KOPT-K1 (cell line): ENCODE measurements at regions not wholly inside any gene's neighbourhood (a gene's known extent, or its start where the extent isn't known, plus 50 kb on each side); places are given as distances from the start of the nearest gene placed in this dataset.

Experiments used
- H3K27ac ChIP-seq: fragments of 200-600 bp; sonication (generic); 2 replicates; pipeline ENCODE4 v1.5.1; 2016; ENCODE audit warnings: antibody characterized with exemption, mild to moderate bottlenecking, low read depth, low read length; ENCODE audit not compliant: poor library complexity, severe bottlenecking
- H3K36me3 ChIP-seq: fragments of 200-600 bp; sonication (generic); 2 replicates; pipeline ENCODE4 v1.5.1; 2017; ENCODE audit warnings: antibody characterized with exemption, mild to moderate bottlenecking, low read length, moderate library complexity; ENCODE audit not compliant: insufficient read depth
- H3K9me3 ChIP-seq: fragments of 200-600 bp; sonication (generic); 2 replicates; pipeline ENCODE4 v1.5.1; 2017; ENCODE audit warnings: antibody characterized with exemption, low read length, mild to moderate bottlenecking; ENCODE audit not compliant: insufficient read depth, poor library complexity, severe bottlenecking

GRCh38 chr7:115749924-115750323, 280.6 kb downstream of the TFEC start:
- Histone ChIP-seq H3K36me3 (no peaks in the 10 kb centered on the region), H3K27ac (no peak overlapping the region), H3K9me3 (no peaks in the 10 kb centered on the region)

- H3K27ac ChIP-seq: no peak overlapping the region
- no peaks in the 10 kb centered on the region for H3K9me3 ChIP-seq
- no peaks in the 10 kb centered on the region for H3K36me3 ChIP-seq
These were observed 282.3 kb downstream of the TFEC start for GRCh38 chr7:115748123-115748738.

- Histone ChIP-seq H3K27ac (no peak overlapping the region), H3K9me3 (no peaks in the 10 kb centered on the region), H3K36me3 (no peaks in the 10 kb centered on the region)
These were observed 283.4 kb downstream of the TFEC start for GRCh38 chr7:115747174-115747573.

GRCh38 chr7:115740043-115740442, 290.5 kb downstream of the TFEC start:
- Histone ChIP-seq H3K36me3 (no peaks in the 10 kb centered on the region), H3K9me3 (no peaks in the 10 kb centered on the region), H3K27ac (no peak overlapping the region)

GRCh38 chr7:115734641-115735040, 295.9 kb downstream of the TFEC start:
- Histone ChIP-seq H3K27ac (no peak overlapping the region), H3K9me3 (no peaks in the 10 kb centered on the region), H3K36me3 (no peaks in the 10 kb centered on the region)

GRCh38 chr7:115731796-115732471, 298.6 kb downstream of the TFEC start:
- Histone ChIP-seq H3K27ac (no peak overlapping the region), H3K9me3 (no peaks in the 10 kb centered on the region), H3K36me3 (no peaks in the 10 kb centered on the region)

GRCh38 chr7:115728518-115728917, 302.0 kb downstream of the TFEC start:
- H3K36me3 ChIP-seq: no peaks in the 10 kb centered on the region
- H3K27ac ChIP-seq: no peak overlapping the region
- H3K9me3 ChIP-seq: no peaks in the 10 kb centered on the region

- Histone ChIP-seq H3K36me3 (no peaks in the 10 kb centered on the region), H3K9me3 (no peaks in the 10 kb centered on the region), H3K27ac (no peak overlapping the region)
These were observed 306.0 kb downstream of the TFEC start for GRCh38 chr7:115724400-115725056.

GRCh38 chr7:115722302-115722977, 308.1 kb downstream of the TFEC start:
- no peaks in the 10 kb centered on the region for H3K36me3 ChIP-seq
- H3K27ac ChIP-seq: no peak overlapping the region
- H3K9me3 ChIP-seq: no peaks in the 10 kb centered on the region

- Histone ChIP-seq H3K36me3 (no peaks in the 10 kb centered on the region), H3K27ac (no peak overlapping the region), H3K9me3 (no peaks in the 10 kb centered on the region)
These were observed 309.0 kb downstream of the TFEC start for GRCh38 chr7:115721293-115722217.

GRCh38 chr7:115719963-115720362, 310.6 kb downstream of the TFEC start:
- Histone ChIP-seq H3K27ac (no peak overlapping the region), H3K36me3 (no peaks in the 10 kb centered on the region), H3K9me3 (no peaks in the 10 kb centered on the region)

GRCh38 chr7:115709664-115710063, 320.9 kb downstream of the TFEC start:
- H3K9me3 ChIP-seq: no peaks in the 10 kb centered on the region
- no peaks in the 10 kb centered on the region for H3K36me3 ChIP-seq
- H3K27ac ChIP-seq: no peak overlapping the region

GRCh38 chr7:115708013-115708341, 322.6 kb downstream of the TFEC start:
- H3K36me3 ChIP-seq: no peaks in the 10 kb centered on the region
- H3K27ac ChIP-seq: no peak overlapping the region
- no peaks in the 10 kb centered on the region for H3K9me3 ChIP-seq

- no peak overlapping the region for H3K27ac ChIP-seq
- H3K36me3 ChIP-seq: no peaks in the 10 kb centered on the region
- H3K9me3 ChIP-seq: no peaks in the 10 kb centered on the region
These were observed 323.1 kb downstream of the TFEC start for GRCh38 chr7:115707258-115708012.
